ENCODE measurements at regions not wholly inside any gene's neighbourhood (a gene's known extent, or its start where the extent isn't known, plus 50 kb on each side); places are given as distances from the start of the nearest gene placed in this dataset.

- TF ChIP-seq EP300 (IDR thresholded peaks at IDR 0.05) (no peak), CTCF (IDR thresholded peaks at IDR 0.05) (no peak), POLR2A (IDR thresholded peaks at IDR 0.05; ENCODE audit: low read depth) (no peak), POLR2AphosphoS5 (IDR thresholded peaks at IDR 0.05) (no peak)
Observed at GRCh38 chr9:81092057-81092456, 597.3 kb downstream of the TLE1 start.
